ENCODE measurements at regions not wholly inside any gene's neighbourhood (a gene's known extent, or its start where the extent isn't known, plus 50 kb on each side); places are given as distances from the start of the nearest gene placed in this dataset.

DNA sequence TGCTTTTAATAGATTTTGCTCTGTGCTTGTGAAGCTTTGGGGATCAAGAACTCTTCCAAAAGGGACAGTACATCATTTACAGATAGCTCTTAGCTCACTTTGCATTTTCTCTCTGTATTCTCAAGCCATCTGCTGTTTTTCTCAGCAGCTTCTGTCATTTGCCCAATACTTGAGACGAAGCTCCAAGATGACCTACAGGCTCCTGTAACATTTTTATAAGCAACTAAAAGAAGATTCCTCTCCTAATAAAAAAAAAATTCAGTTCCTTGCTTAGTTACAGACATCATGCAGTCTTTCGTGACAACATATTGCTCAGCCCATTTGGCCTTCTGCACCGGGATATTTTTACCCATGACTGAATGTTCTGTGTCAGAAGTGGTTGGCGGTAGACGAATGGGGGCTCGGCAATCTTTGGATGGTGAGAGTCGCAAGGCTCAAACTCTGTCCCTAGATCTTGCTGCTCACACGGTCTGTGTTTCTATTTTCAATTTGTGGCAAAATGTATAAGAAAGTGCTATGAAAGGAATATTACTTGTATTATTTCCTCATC lies 215.6 kb downstream of the FSCB start:
- DNase-seq: no peak

DNA sequence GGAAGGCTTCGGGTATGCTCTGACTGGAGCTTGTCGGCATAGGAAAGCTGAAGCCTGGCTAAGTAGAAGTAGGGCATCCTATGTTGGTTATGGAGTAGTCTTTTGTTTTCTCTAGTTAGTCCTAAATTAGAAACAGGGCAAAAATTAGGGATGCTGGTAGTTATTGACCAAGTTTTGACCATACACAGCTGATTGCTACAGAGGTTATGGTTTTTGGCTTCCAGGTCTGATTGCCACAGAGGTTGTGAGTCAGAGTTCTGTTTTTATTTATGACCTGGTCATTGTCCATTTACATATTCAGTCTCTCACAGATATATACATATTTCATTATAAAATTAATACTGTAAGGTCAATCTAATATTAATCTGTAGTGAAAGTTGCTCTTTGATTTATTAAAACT lies 219.2 kb downstream of the FSCB start:
- DNase-seq: no peak

DNA sequence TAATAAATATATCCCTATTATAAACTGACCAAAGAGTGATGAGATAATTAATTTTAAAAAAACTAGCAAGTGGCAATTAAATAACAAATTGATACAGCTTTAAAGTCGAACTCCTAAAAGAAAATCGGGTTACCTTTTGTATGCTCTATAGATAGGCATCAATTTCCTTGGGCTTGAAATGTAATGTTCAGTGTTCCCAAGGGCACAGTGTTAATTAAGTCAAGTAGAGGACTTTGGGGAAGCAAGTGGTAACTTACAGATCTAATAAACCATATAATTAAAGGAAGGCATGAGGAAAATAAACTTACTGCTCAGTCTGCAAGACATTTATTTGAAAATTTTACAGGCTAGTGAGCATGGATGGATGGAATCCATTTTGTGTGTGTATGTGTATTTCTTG lies 220.9 kb downstream of the FSCB start:
- DNase-seq: no peak

DNA sequence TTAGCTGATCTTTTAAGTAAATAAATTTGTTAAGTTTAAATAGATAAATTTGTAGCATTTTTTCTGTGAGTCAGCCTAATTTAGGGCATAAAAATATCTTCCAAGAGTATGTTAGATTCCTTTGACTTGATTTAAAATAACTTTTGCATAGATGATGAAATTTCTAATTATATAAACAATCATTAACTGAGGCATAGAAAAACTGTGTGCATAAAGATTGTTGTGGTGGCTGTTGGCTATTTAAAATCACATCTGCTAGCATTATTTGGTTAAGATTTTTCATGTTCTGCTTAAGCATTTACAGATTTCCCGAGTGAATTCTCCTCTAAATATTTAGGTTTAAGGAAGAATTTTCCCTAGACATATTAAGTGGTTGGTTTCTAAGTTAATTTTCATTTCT lies 223.2 kb downstream of the FSCB start:
- no peak for DNase-seq

DNA sequence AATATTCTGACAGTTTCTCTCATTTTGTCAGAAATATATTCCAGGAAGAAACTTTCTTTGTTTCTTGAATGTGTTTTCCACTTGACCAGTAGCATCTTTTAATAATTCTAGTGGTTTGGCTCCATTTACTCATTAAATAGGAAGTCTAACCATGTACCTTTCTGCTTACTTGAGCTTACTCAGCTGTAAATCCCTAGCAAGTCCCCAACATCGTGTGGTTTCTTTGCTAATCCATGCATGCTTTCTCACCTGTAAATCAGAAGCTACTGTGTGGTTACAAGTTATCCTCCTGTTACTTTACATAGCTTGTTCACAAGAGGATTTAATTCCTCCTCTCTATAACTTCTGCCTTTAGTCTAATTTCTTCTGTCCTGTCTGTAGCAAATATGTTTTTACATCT lies 227.7 kb downstream of the FSCB start:
- no peak for DNase-seq

DNA sequence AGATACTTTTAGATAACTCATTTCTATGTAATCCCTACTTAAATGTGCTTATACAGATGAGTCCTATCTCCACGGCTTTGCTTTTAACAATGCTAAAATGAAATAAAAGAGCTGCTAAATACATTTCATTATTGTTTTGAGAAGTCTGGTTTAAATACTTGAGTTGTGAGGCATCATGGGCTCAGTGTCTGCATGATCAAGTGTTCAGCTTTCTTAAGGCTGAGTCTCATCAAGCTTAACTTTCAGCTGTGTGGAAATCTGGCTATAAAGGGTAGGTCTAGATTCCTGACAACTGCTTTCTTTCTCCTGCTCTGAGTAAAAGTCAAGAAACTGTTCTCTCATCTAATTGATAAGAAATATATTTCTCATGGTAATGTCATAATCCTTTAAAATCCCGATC lies 235.4 kb downstream of the FSCB start:
- DNase-seq: no peak

DNA sequence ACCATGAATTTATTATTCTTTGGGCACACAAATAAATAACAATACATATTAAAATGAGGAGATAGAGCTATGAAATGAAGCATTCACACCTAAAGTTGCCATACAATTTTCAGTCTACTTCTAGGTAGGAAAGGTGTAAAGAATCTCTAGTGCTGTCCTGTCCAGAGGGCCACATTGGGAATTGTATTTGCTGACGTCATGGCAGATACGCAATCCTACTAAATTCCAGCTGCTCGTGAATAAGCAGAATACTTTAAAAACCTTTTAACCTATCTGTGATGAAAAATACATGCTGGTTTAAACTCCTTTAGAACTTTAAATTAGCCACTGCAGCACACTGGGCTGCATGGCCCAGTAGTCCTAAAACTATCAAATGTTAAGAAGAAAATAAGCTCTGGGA lies 236.1 kb downstream of the FSCB start:
- DNase-seq: no peak

DNA sequence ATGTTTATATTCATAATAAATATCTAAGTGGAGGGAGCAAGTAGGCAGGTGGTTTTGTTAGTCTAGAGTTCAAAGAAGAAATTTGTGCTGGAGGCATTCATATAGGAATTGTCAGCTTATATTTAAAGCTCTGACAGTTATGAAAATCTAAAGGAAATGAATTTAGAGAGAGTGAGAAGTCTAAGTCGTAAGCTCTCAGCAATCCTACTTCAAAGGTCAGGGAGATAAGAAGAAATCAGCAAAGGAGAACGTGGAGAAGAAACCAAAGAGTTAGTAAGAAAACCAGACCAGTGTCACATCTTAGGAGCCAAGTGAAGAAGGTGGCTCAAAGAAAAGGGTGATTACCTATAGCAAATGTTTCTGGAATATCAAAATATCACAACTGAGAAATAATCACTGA lies 241.8 kb downstream of the FSCB start:
- no peak for DNase-seq

DNA sequence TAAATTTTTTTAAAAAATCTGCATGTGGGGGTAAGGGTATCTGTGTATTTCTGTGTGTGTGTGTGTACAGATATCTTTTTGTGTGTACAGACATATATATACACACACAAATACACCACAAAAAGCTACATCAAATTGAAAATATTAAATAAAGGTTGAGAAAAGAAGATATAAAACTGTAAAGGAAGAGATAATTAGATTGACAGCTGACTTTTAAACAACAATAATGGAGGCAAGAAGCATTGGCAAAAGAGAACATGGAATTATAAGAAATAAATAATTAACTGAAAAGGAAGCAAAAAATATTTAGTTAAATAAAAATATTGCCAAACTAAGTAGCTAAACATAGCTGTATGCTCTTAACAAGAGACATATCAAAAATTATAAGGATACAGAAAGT lies 291.4 kb downstream of the FSCB start:
- DNase-seq: no peak

DNA sequence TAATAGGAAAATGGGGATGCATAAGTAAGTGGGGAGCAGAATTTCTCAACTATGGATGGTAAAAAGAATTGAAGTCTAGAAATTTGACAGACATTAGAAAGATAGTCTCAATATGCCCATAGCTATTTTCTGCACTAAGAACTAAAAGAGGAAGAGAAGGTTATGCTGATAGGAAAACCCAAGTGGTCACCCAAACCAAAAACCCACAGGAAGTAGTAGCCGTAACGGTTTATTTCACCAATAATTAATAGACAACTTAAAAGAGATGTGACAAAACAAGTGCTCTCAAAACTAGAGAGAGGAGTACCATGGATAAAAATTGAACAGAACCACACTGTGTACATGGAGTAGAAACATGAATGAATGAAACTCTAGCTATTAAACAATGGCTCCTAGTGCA lies 295.4 kb downstream of the FSCB start:
- DNase-seq: no peak

DNA sequence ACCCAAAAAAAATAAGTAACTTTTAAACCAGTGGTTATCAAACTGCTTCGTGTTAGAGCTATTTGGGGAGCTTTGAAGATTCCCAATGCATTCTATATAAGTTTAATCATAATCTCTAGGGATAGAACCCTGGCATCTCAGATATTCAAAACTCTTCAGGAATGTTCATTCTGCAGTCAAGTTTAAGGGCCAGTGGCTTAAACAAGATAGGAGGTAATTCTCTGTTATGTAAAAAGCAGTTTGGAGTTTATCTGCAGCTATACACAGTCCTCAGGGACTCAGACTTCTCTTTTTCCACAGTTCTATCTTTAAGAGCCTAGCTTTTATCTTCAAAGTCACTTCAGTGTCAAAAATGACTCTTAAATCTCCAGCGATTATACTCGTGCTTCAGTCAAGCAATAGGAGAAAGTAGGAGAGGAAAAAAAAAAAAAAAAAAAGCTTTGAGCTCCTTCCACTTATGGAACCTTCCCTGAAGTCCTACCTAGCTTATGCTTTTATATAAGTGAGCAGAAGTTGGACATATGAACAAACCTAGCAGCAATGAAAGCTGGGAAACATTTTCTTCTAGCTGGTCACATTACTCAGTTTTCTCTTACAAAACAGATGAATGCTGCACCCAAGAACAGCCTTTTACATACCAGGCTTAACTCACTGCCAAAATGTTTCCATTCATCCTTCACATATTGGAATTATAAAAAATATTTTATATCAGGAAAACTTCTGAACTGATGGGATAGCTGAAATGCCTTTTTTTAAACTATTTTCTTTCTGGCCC lies 302.8 kb downstream of the FSCB start:
- peak in 1 of 2 experiments; percentile 34 for DNase-seq

DNA sequence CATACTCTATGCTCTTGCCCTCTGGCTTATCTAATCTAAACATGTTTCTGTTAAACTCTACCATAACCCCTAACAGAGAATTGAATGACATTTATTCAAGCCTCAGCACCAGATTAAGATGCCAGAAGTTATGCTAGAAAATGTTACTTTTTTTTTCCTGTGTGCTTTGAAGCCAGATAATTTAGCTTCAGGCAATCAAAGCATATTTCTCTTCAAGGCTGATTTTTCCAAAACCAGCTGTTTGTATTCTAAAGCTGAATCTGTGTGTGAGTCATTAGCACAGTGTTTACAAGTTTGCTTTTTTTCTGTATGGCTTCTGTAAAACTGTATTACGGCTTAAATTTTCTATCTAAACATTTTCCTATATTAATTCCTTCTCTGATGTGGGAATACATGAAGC lies 326.1 kb downstream of the FSCB start:
- DNase-seq: no peak

DNA sequence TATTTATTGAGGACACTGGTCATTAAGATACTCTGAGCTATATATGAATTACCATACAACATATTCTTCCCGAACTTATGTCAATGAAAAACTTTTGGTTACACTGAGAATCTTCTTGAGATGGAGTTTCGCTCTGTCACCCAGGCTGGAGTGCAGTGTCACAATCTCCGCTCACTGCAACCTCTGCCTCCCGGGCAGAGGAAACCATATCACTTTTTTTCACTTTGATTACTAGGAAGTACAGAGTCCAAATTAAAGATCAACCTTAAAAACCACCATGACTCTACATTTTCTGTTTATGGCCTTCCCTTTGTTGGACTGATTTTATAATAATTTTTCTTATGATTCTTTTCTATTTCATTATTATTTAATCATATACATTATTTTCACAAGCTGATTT lies 336.5 kb downstream of the FSCB start:
- no peak for DNase-seq

DNA sequence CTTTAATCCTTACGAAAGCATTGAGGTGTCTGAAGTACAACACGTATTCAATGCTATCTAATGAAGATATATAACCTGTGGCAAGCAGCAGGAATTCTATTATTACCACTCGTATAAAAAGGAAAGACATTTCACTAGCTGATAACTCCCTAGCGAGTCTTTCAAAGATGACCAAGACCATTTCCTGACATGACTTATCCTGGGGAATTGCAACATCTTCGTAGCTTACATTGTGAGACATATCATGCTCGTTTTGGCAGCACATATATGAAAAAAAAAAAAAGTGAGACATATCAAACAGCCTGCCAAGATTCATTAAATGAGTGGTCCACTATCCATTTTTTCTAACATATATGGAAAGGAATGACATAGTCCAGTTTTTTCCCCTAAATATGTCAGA lies 337.0 kb downstream of the FSCB start:
- DNase-seq: no peak

DNA sequence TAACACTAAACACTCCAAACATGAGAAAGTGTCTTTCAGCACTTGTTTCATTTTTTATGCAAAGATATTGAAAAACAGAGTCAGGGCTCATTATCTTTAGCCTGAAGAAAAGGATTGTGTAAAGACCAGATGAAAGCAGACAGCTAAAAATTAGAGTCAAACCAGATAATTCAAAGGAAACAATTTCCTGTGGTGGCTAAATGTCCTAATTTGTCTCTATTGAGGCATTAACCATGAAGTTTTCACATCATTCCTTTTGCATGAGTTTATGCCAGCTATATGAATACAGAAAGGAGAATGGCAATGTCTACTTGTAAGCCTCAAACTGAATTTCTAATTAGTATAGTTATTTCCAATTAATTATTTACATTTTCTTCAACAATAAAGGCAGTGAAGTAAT lies 338.5 kb downstream of the FSCB start:
- DNase-seq: no peak

DNA sequence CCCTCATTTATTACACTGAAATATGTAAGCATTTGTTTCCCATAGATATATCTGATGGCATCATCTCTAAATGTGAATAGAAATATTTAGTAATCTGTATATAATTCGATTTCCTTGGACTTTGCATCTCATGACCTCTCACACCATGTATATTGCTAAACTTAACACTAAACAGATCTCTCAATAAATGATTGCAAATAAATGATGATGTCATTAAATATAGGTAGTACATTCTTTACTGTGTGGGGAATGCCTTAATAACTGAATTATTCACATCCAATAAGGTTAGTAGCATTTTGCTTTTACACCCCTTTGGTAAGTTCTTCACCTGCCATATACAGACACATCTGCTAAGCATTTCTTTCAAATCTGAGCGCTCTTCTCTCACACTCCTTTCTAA lies 340.5 kb downstream of the FSCB start:
- DNase-seq: no peak

DNA sequence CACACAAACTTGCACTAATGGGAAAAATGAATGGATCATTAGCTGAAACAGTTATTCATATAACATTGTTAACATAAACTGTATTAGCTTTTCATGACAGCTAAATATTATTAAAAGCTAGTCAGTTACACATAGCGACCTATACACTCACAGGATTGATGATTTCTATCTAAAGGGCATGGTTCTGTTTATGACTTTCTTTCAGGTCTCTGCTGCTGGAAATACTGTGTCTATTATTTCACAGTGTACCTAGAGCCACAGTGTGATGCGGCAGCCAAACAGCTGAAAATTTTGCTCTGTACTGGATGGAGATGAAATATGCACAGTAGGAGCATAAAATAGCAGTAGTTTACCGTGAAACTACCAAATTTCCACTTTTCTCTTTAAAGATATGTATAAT lies 341.1 kb downstream of the FSCB start:
- no peak for DNase-seq

DNA sequence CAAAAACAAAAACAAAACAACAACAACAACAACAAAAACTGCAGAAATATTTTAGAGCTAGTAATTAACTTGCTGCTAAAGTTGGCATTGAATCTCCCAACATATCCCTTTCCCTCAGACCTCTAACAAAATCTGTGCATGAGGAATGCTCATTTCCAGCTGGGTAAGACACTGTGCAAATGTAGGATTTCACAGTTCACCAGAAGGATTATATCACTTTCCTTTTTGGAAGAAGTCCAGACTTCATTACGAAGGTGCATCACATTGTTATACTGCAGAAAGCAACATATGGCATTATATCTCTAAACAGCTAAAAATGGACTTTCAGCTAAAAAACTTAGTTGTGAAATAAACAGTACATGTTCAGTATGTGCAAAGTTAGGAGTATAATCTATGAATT lies 341.8 kb downstream of the FSCB start:
- DNase-seq: no peak

DNA sequence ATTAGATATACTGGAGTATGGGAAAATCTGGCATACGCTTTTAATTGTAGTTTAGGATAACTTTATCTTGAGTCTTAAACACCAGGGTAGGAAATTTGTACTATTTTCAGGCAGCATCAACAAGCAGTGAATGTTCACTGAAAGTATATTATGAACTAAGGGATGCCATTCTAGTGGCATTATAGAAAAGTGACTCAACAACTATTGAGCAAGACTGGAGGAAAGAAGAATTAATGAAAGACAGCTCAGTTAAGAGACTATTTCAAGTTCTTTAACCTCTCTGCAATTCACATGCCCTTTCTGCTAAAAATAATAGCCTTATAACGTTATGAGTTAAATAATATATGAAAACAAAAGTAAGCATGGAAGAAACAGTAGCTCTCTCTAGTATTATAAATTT lies 343.1 kb downstream of the FSCB start:
- DNase-seq: no peak

DNA sequence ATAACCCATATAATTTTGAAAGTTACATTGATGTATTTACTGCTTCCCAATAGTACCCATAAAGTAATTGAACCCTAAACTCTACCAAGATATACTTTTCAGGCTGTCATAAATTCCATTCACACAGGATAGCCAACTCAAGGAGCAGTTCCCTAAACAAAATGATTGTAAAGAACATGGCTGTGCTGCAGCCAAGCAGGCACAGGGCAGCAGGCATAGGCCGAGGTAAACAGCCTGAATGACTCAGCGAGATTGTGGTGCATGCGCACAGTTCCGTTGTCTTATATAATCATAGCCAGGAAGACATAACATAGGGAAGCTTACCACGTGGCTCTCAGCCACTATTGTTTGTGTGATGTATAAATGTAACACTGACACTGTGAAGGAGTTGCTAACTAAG lies 344.9 kb downstream of the FSCB start:
- DNase-seq: no peak

DNA sequence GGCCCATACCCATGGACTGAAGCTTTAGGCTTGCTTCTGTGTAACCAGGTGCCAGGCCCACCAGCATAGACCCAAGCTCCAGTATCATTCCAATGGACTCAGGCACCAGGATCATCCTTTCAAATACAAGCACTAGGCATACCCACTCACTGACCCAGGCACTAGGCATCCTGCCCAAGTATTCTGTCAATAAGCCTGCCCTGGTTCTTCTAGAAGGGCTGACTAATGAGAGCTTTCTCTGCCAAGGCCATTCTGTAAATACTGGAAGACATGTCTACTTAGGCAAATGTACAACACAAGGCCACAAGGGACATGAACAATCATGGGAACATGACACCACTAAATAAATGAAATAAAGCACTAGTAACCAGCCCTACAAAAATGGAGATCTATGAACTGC lies 352.2 kb downstream of the FSCB start:
- DNase-seq: no peak

DNA sequence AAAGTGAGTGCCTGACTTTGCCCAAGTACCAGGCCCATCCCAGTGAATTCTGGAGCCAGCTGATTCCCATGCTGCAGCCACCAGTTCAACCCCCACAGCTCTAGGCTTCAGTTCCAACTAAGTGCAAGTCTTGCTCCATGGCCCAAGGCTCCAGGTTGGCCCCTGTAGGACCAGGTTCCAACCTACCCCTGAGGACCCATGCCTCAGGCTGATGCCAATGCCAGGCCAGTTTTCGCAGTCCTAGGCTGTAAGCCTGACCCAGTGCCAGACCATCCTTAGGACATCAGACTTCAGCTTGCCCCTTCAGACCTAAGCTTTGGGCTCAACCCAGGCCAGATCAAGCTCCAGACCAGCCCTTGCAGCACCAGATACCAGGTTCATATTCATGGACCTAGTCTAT lies 352.6 kb downstream of the FSCB start:
- no peak for DNase-seq

DNA sequence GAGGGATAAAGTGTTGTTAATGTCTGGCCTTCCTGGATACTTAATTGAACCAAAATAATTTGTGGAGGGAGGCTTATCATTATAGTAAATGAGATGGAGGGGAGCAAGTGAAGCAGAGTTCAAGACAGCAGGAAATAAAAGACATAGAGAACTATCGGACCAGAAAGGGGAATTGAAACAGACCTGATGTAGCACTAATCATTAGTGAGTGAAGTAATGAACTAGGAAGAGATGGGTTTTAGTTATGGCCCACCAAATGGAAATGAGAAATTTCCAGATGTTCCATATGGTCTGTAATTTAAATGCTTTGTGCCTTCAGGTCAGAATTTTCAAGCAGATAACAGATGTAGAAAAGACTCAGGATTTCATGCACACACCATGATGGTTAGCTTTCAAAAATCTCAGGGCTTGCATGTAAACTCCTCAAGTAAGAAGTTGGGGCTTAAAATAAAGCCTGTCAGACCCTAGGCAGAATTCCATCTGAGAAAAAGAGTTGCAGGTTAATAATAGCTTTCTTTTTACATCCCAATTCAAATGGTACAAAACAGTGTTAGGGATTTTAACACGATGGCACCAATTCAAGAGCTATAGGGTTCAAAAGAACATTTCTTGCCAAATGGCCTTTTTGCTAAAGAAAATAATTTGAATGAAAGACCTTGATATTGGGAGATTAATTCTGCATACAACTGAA lies 355.8 kb downstream of the FSCB start:
- DNase-seq: no peak

DNA sequence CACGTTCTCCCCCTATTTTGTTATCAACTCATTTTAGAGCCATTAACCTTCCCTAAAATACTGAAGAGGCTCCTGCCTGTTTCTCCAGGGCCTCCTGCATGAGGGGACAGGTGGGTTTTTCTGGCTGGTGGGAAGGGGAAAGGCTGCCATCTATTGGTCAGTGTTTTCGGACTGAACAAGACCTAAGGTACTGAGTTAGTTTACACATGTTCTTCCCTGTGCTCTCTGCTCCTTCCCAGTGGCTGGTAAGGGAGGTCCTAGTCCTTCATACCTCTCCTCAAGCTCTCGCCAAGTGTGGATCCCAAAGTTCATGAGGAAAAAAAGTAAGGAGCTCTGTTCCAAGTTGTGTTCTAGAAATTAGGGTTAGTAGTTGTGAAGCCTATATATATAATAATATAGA lies 357.5 kb downstream of the FSCB start:
- DNase-seq: peak; percentile 6 to 41

DNA sequence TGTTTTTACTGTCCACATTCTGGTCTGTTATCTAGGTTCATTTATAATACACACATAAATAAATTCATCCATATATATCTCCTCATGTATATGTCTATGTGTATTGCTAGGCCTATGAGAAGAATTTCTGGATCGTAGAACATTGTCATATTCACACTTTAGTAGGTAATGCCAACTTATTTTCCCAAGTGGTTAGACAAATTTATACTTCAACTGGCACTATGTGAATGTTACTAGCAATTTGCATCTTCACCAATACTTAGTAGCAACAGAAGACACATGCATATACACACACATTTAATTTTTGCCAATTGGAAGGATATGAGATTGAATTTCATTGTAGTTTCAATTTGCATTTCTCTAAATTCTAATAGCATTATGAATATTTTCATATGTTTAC lies 365.1 kb downstream of the FSCB start:
- no peak for DNase-seq
